Lower lobe of right lung (tissue), 2 donors: ENCODE measurements at regions not wholly inside any gene's neighbourhood (a gene's known extent, or its start where the extent isn't known, plus 50 kb on each side); places are given as distances from the start of the nearest gene placed in this dataset.

ENCODE experiments used
- ATAC-seq, 2 donors: fragments of 200-7000 bp; cut with Tn5 transposase; one replicate each; pipeline ENCODE4 v1.9.1; 2020 to 2022; ENCODE audit warnings: mild to moderate bottlenecking in 2 of 2, moderate library complexity in 2 of 2
- DNase-seq: peaks from one replicate; pipeline ENCODE4 v3.0.0-alpha.2; 2020
- H3K27ac ChIP-seq: fragments of 200-600 bp; one replicate; pipeline ENCODE4 v1.8.0; 2022
- H3K27me3 ChIP-seq: fragments of 200-600 bp; one replicate; pipeline ENCODE4 v1.8.0; 2022; ENCODE audit warnings: low read depth
- H3K36me3 ChIP-seq: fragments of 200-600 bp; one replicate; pipeline ENCODE4 v1.8.0; 2022; ENCODE audit warnings: mild to moderate bottlenecking
- H3K4me1 ChIP-seq: fragments of 200-600 bp; one replicate; pipeline ENCODE4 v1.8.0; 2022
- H3K4me3 ChIP-seq: fragments of 200-600 bp; one replicate; pipeline ENCODE4 v1.8.0; 2022; ENCODE audit warnings: mild to moderate bottlenecking
- H3K9me3 ChIP-seq: fragments of 200-600 bp; one replicate; pipeline ENCODE4 v1.8.0; 2022
- intact Hi-C: fragments of 100-400 bp; cut with DNase I; formaldehyde crosslinking; loops from one replicate; pipeline ENCODE4 v1.11.0; 2022
- TF ChIP-seq, protein P1 (sequence below): fragments of 200-600 bp; IDR thresholded peaks from one replicate; pipeline ENCODE4 v1.8.0; 2022; ENCODE audit warnings: antibody characterized with exemption, mild to moderate bottlenecking
- donor health status: DM: no; HTN: yes; CAD: no; lungs with severe emphysema.

DNA sequence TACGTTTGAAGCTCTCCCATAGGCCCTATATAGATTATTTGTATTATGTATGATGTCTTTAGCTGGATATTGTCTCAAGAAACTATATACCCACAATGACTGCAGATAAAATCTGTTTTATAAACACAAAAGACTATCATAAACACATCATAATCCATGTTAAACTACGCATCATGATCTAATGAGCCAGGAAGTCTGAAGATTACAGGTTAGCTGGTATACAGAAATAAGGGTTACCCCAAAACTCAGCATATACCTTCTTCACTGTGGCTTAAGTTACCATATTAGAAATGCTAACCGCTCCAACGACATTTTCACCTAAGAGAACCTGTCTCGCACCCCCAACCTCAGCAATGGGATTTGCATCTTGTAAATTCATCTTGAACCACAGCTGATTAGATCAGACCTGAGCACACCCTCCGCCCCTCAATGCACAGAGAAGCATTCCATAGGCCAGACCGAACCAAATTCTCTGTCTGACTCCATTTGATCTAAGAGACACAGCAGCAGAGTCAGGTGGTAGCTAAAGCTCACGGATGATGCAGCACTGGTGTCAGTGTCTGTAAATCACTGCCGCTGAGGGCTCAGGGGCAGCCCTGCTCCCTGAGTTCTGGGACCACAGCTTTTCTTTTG, 124.9 kb downstream of the NPY start:
- intact Hi-C loops: loop anchor here (10.0 kb wide), 1 partner anchor 56 kb away; no protein-coding TSS in a partner anchor
- DNase-seq (no peak), ATAC-seq (no peak)
- TF ChIP-seq, protein P1, sequence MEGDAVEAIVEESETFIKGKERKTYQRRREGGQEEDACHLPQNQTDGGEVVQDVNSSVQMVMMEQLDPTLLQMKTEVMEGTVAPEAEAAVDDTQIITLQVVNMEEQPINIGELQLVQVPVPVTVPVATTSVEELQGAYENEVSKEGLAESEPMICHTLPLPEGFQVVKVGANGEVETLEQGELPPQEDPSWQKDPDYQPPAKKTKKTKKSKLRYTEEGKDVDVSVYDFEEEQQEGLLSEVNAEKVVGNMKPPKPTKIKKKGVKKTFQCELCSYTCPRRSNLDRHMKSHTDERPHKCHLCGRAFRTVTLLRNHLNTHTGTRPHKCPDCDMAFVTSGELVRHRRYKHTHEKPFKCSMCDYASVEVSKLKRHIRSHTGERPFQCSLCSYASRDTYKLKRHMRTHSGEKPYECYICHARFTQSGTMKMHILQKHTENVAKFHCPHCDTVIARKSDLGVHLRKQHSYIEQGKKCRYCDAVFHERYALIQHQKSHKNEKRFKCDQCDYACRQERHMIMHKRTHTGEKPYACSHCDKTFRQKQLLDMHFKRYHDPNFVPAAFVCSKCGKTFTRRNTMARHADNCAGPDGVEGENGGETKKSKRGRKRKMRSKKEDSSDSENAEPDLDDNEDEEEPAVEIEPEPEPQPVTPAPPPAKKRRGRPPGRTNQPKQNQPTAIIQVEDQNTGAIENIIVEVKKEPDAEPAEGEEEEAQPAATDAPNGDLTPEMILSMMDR: no peak
- Histone ChIP-seq H3K36me3 (no peaks in the 10 kb centered on the region), H3K4me3 (no peak overlapping the region), H3K9me3 (no peaks in the 10 kb centered on the region), H3K4me1 (no peaks in the 10 kb centered on the region), H3K27me3 (no peaks in the 10 kb centered on the region), H3K27ac (no peak overlapping the region)

DNA sequence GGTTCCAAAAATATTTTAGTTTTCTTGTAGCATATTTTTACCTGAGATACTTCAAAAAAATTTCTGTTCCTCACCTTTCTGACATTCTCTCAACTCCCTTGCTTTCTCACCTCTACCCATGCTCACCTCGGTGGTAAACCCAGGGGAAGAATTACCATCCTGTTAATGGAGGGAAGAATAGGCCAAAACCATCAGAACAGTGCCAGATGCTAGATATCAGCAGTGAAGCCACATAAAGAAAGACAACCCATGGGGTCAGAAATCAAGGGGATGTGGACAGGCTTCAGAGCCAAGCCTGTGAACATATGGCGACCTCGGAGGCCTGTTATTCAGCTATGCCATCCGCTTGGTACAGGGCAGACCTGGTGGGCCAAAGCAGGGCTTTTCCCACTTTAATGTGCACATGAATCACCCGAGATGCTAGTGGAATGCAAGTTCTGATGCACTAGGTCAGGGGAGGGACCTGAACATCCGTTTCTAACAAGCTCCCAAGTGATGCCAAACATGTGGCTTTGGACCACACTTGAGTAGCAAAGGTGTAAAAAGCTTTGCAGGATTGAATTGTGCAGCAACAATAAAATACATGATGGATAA, 125.5 kb downstream of the NPY start:
- TF ChIP-seq, protein P1: no peak
- intact Hi-C loops: loop anchor here (10.0 kb wide), 1 partner anchor 55 kb away; no protein-coding TSS in a partner anchor
- Histone ChIP-seq H3K4me1 (no peaks in the 10 kb centered on the region), H3K4me3 (no peak overlapping the region), H3K36me3 (no peaks in the 10 kb centered on the region), H3K27me3 (no peaks in the 10 kb centered on the region), H3K27ac (no peak overlapping the region), H3K9me3 (no peaks in the 10 kb centered on the region)
- no peak for DNase-seq
- ATAC-seq: no peak

DNA sequence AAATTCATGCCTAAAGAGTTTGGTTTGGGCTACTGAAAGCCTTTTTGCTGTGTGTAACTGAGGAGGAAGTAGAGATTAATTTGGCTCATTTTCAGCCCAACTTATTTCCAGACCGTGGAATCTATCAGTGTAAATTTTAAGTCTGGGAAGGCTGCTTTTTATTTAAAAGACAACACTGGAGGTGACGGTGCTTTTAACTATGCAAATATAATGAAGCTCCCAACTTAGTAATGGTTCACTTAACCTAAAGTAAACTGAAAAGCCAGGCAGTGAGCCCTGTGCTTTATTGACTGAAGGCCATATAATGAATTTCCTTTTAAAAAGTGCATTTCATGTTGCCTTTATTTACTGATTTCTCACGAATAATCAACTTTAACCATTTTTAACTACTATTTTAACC, 127.2 kb downstream of the NPY start:
- Histone ChIP-seq H3K36me3 (no peaks in the 10 kb centered on the region), H3K27ac (no peak overlapping the region), H3K4me1 (no peaks in the 10 kb centered on the region), H3K27me3 (no peaks in the 10 kb centered on the region), H3K4me3 (no peak overlapping the region), H3K9me3 (no peaks in the 10 kb centered on the region)
- ATAC-seq: no peak
- TF ChIP-seq, protein P1: no peak
- DNase-seq: no peak
- intact Hi-C loops: no loop called here

DNA sequence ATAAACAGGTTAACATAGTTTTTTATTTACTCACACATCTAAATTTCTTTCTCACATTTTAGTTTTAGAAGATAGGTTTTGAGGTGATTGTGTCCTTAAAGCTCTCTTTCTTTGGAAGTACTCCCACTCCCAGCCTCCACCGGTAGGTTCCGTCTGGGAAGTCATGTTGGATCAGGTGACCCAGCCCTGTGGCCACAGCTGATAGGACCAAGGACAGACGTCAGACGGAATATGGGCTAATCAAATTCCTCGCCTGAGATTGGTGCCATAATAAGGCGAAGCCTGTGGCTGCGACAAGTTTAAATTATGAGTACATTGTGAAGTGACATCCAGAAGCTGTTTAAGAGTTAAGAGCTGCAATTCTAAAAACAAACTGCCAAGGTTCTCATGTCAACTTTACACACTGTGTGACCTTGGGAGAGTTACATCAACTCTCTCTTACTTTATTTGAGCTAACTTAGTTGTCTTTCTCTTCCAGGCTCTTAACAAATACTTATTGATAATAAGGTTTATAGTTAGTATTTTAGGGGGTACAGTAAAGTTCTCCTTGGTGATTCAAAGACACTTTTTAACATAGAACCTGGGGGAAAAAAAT, 133.6 kb downstream of the NPY start:
- ATAC-seq (no peak), DNase-seq (no peak)
- TF ChIP-seq, protein P1: no peak
- Histone ChIP-seq H3K27ac (no peak overlapping the region), H3K9me3 (no peaks in the 10 kb centered on the region), H3K4me3 (no peak overlapping the region), H3K27me3 (no peaks in the 10 kb centered on the region), H3K36me3 (no peaks in the 10 kb centered on the region), H3K4me1 (no peaks in the 10 kb centered on the region)
- intact Hi-C loops: no loop called here

DNA sequence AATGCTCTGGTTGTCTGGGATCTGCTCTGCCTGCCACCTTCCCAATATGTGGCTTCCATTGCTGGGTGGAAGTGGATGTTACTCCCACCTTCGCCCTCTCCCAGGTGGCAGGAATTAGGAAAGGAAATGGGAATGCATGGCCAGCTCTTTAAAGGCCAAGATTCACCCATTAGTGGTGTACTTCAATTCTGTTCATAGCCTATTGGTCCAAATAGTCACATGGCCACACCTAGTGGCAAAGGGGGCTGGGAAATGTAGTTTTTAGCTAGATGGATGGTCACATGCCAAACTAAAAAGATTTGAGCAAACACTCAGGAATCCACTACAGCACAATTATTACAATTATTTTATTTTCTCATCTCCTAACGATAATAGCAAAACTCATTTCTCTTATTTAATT, 135.1 kb downstream of the NPY start:
- H3K27me3 ChIP-seq: no peaks in the 10 kb centered on the region
- H3K27ac ChIP-seq: no peak overlapping the region
- H3K36me3 ChIP-seq: no peaks in the 10 kb centered on the region
- intact Hi-C loops: no loop called here
- H3K4me3 ChIP-seq: no peak overlapping the region
- no peak for DNase-seq
- H3K4me1 ChIP-seq: no peaks in the 10 kb centered on the region
- TF ChIP-seq, protein P1: no peak
- no peaks in the 10 kb centered on the region for H3K9me3 ChIP-seq
- ATAC-seq: no peak
